PFSK-1 (cell line): ENCODE measurements at regions not wholly inside any gene's neighbourhood (a gene's known extent, or its start where the extent isn't known, plus 50 kb on each side); places are given as distances from the start of the nearest gene placed in this dataset.

Experiments used
- FOXP2 ChIP-seq: optimal IDR thresholded peaks from 2 replicates; pipeline ENCODE3; 2011; ENCODE audit warnings: borderline replicate concordance, control low read depth, inconsistent platforms; ENCODE audit not compliant: insufficient read depth; ENCODE audit errors: extremely low read length, extremely low read depth
- POLR2AphosphoS5 ChIP-seq: IDR thresholded peaks from 2 replicates; pipeline ENCODE4 v1.6.1; 2012; ENCODE audit warnings: low read depth, mild to moderate bottlenecking, control low read depth, low read length, moderate library complexity
- SIN3A ChIP-seq: IDR thresholded peaks from 2 replicates; pipeline ENCODE4 v1.6.1; 2012; ENCODE audit warnings: mild to moderate bottlenecking, low read length, moderate library complexity, borderline replicate concordance; ENCODE audit not compliant: insufficient read depth
- TAF1 ChIP-seq: IDR thresholded peaks from 2 replicates; pipeline ENCODE4 v1.6.1; 2012; ENCODE audit warnings: low read length, control low read depth, borderline replicate concordance; ENCODE audit not compliant: insufficient read depth
- TF ChIP-seq, protein P1 (sequence below), 2 experiments: IDR thresholded peaks; 2 replicates each; pipeline versions ENCODE4 v1.6.1 to v1.8.0; 2011 to 2012; ENCODE audit warnings: low read depth in 2 of 2, low read length in 2 of 2, control low read depth in 1 of 2, inconsistent platforms in 1 of 2, mild to moderate bottlenecking in 1 of 2, moderate library complexity in 1 of 2; ENCODE audit not compliant: insufficient read depth in 1 of 2

DNA sequence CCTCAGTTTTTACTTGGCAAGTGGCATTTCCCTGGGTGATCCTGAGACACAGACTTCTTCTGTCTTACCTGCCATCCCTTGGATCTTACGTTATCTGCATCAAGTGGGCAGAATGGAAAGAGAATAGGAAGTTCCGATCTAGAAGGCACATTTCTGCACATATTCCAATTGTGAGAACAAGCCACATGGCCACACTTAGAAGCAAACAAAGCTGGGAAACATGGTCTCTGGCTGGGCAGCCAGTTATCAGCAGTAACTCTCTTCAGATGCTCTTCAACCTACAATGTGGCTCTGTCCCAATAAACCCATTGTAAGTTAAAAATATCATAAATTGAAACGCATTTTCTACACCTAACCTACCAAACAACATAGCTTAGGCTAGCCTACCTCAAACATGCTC lies 67.3 kb upstream of the CCN6 start:
- no peak for TF ChIP-seq TAF1
- no peak for TF ChIP-seq FOXP2
- no peak for TF ChIP-seq POLR2AphosphoS5
- TF ChIP-seq, protein P1, sequence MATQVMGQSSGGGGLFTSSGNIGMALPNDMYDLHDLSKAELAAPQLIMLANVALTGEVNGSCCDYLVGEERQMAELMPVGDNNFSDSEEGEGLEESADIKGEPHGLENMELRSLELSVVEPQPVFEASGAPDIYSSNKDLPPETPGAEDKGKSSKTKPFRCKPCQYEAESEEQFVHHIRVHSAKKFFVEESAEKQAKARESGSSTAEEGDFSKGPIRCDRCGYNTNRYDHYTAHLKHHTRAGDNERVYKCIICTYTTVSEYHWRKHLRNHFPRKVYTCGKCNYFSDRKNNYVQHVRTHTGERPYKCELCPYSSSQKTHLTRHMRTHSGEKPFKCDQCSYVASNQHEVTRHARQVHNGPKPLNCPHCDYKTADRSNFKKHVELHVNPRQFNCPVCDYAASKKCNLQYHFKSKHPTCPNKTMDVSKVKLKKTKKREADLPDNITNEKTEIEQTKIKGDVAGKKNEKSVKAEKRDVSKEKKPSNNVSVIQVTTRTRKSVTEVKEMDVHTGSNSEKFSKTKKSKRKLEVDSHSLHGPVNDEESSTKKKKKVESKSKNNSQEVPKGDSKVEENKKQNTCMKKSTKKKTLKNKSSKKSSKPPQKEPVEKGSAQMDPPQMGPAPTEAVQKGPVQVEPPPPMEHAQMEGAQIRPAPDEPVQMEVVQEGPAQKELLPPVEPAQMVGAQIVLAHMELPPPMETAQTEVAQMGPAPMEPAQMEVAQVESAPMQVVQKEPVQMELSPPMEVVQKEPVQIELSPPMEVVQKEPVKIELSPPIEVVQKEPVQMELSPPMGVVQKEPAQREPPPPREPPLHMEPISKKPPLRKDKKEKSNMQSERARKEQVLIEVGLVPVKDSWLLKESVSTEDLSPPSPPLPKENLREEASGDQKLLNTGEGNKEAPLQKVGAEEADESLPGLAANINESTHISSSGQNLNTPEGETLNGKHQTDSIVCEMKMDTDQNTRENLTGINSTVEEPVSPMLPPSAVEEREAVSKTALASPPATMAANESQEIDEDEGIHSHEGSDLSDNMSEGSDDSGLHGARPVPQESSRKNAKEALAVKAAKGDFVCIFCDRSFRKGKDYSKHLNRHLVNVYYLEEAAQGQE (IDR thresholded peaks at IDR 0.05; ENCODE audit: insufficient read depth in 1 of 2, low read depth in 2 of 2, low read length in 2 of 2) = no peak
- TF ChIP-seq SIN3A = no peak

DNA sequence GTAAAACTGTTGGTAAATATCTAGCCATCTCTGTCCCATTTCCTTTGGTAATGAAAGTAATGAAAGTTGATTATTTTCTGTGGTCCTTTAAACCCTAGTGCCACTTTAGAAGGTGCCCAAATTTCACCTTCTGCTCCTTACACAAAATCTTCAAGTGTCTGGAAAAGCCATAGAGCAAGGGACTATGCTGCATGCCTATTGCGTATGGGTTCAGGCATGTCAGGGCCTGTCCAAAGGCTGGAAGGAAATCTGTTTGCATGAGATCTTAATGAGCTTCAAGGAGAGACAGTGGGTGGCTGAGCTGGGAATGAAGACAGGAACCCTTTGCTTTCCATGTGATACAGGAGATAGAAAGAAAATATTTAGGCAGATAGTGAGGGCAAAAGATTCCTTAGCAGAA lies 66.6 kb upstream of the CCN6 start:
- TF ChIP-seq POLR2AphosphoS5 (no peak), FOXP2 (no peak), TAF1 (no peak), SIN3A (no peak)
- TF ChIP-seq, protein P1 (IDR thresholded peaks at IDR 0.05; ENCODE audit: insufficient read depth in 1 of 2, low read depth in 2 of 2, low read length in 2 of 2) = no peak

DNA sequence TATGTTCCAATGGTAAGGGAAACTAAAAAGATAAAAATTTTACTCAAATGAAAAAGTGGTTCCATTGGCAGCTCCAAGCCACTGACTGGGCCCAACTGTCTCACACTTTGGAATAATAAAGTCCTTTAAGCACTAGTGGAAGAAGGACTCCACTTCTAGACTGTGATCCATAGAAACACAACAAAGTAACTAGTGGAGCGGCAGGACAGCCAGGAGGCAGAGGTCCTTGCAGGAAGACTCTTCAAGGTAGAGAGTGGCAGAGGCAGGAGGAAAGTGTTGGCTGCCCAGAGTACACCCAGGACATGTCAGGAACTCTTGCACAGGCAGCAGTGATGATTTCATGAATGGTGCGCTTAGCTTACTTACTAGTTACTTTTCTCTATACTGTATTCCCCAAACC lies 65.0 kb upstream of the CCN6 start:
- TF ChIP-seq POLR2AphosphoS5 (no peak), FOXP2 (no peak), TAF1 (no peak), SIN3A (no peak)
- TF ChIP-seq, protein P1 (IDR thresholded peaks at IDR 0.05; ENCODE audit: insufficient read depth in 1 of 2, low read depth in 2 of 2, low read length in 2 of 2) = no peak

DNA sequence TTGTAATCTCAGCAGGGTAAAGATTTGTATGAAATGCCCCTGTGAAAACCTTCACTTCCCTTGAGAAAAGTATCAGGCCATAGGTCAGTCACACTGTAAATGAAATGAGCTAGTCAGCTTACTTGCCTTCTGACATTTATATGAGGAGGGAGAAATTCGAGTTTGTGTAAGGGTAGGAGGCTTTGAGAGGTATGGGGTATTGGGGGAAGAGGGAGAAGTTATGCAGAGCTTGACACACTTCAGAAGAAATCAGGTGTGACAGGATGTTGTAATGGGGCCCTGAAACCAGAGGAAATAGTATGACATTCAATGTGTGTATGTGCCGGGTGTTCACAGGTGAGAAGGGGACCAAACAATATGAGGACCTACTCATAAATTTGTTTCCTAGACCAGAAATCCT lies 64.2 kb upstream of the CCN6 start:
- TF ChIP-seq, protein P1 (IDR thresholded peaks at IDR 0.05; ENCODE audit: insufficient read depth in 1 of 2, low read depth in 2 of 2, low read length in 2 of 2) = no peak
- no peak for TF ChIP-seq SIN3A

DNA sequence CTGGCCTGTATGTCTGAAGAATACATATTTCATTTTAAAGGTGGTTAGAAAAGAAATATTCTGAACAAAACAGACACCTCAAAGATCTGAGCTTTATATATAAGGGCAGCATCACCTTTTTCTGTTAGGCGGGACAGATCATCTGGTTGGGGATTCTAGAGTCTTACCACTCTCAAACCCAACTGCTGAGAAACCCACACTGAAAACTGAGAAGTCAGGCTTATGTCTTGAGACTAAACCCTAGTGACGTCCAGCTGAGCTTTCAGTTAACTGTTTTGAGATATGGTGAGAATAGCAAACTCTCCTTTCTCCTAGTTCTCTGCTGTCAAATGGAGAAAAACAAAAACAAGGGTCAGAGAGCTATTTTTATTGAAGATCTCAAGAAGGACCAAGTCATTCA lies 63.7 kb upstream of the CCN6 start:
- TF ChIP-seq POLR2AphosphoS5 (no peak), FOXP2 (no peak), SIN3A (no peak), TAF1 (no peak)
- TF ChIP-seq, protein P1 (IDR thresholded peaks at IDR 0.05; ENCODE audit: insufficient read depth in 1 of 2, low read depth in 2 of 2, low read length in 2 of 2) = no peak
